ENCODE measurements at regions not wholly inside any gene's neighbourhood (a gene's known extent, or its start where the extent isn't known, plus 50 kb on each side); places are given as distances from the start of the nearest gene placed in this dataset.

DNA sequence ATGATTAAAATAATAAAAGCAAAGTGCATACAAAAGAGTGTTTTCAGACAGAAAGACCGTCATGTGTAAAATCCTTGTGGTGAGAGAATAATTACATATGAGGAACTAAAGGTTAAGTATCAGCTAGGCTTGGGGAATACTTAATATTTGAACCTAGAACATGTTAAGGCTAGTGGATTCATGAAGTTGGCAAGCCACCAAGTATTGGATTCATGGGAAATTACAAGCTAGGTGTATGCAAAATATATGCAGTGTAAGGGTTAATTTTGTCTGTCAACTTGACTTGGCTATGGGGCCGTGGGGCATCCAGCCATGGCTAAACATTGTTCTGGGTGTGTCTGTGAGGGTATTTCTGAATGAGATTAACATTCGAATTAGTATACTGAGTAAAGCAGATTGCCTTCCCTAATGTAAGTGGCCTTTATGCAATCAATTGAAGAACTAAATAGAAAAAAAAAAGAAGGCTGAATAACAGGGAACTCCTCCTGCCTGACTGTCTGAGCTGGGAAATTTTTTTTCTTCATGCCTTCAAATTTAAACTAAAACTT, 533.5 kb upstream of the KLF12 start:
- TF ChIP-seq, protein P1, sequence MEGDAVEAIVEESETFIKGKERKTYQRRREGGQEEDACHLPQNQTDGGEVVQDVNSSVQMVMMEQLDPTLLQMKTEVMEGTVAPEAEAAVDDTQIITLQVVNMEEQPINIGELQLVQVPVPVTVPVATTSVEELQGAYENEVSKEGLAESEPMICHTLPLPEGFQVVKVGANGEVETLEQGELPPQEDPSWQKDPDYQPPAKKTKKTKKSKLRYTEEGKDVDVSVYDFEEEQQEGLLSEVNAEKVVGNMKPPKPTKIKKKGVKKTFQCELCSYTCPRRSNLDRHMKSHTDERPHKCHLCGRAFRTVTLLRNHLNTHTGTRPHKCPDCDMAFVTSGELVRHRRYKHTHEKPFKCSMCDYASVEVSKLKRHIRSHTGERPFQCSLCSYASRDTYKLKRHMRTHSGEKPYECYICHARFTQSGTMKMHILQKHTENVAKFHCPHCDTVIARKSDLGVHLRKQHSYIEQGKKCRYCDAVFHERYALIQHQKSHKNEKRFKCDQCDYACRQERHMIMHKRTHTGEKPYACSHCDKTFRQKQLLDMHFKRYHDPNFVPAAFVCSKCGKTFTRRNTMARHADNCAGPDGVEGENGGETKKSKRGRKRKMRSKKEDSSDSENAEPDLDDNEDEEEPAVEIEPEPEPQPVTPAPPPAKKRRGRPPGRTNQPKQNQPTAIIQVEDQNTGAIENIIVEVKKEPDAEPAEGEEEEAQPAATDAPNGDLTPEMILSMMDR (IDR thresholded peaks at IDR 0.05): no peak
- TF ChIP-seq POLR2A (IDR thresholded peaks at IDR 0.05): no peak

Measured in ovary (tissue), 3 donors.